CD4-positive, alpha-beta T cell (primary cell): ENCODE measurements at regions not wholly inside any gene's neighbourhood (a gene's known extent, or its start where the extent isn't known, plus 50 kb on each side); places are given as distances from the start of the nearest gene placed in this dataset.

Experiments
- ATAC-seq: fragments of 200-7000 bp; cut with Tn5 transposase; one replicate; pipeline ENCODE4 v1.10.0; 2022; ENCODE audit warnings: mild to moderate bottlenecking; ENCODE audit not compliant: poor library complexity
- CTCF ChIA-PET: fragments of 350-600 bp; sonication (Branson Sonifier 250); formaldehyde crosslinking; loops from one replicate; lab custom pipeline; 2021; ENCODE audit warnings: antibody characterized with exemption, inconsistent platforms; lab: Charles Lee
- POLR2A ChIA-PET: fragments of 350-600 bp; sonication (Branson Sonifier 250); formaldehyde crosslinking; loops from one replicate; lab custom pipeline; 2021; ENCODE audit warnings: antibody characterized with exemption, inconsistent platforms; lab: Charles Lee
- DNase-seq, 14 experiments: peaks; one replicate each; pipeline ENCODE4 v3.0.0-alpha.2; 2013 to 2020; ENCODE audit warnings: mixed read lengths in 2 of 14
- H3K27ac ChIP-seq, 2 donors: one replicate each; pipeline versions ENCODE4 v1.5.1 to v1.7.0; 2013; ENCODE audit warnings: low read length in 2 of 2, low read depth in 1 of 2, mild to moderate bottlenecking in 1 of 2
- H3K27me3 ChIP-seq, 2 experiments: 1 replicate in 1 of 2; 2 replicates in 1 of 2; pipeline versions ENCODE4 v1.6.1 to v1.7.0; 2013; ENCODE audit warnings: low read length in 2 of 2, control low read depth in 1 of 2, mild to moderate bottlenecking in 1 of 2, moderate library complexity in 1 of 2; ENCODE audit not compliant: insufficient read depth in 2 of 2, control insufficient read depth in 1 of 2
- H3K36me3 ChIP-seq: one replicate; pipeline ENCODE4 v1.6.1; 2013; ENCODE audit warnings: low read length, control low read depth; ENCODE audit not compliant: insufficient read depth
- H3K4me1 ChIP-seq: one replicate; pipeline ENCODE4 v1.6.1; 2013; ENCODE audit warnings: low read length, control low read depth; ENCODE audit not compliant: insufficient read depth
- H3K4me3 ChIP-seq: one replicate; pipeline ENCODE4 v1.5.1; 2013; ENCODE audit warnings: mild to moderate bottlenecking, low read length, moderate library complexity
- H3K9me3 ChIP-seq, 2 experiments: 1 replicate in 1 of 2; 2 replicates in 1 of 2; pipeline versions ENCODE4 v1.6.1 to v1.7.0; 2013; ENCODE audit warnings: low read length in 2 of 2, mild to moderate bottlenecking in 2 of 2, control low read depth in 1 of 2, moderate library complexity in 1 of 2; ENCODE audit not compliant: control insufficient read depth in 1 of 2, insufficient read depth in 1 of 2
- H3K27ac Mint-ChIP-seq: one replicate; pipeline ENCODE4 v1.8.0; 2020; ENCODE audit warnings: mixed read lengths
- H3K27me3 Mint-ChIP-seq: one replicate; pipeline ENCODE4 v1.8.0; 2021; ENCODE audit warnings: mixed read lengths
- H3K36me3 Mint-ChIP-seq: one replicate; pipeline ENCODE4 v1.8.0; 2021; ENCODE audit warnings: low read depth, mixed read lengths
- H3K4me1 Mint-ChIP-seq: one replicate; pipeline ENCODE4 v1.8.0; 2021; ENCODE audit warnings: low read depth, mixed read lengths
- H3K4me3 Mint-ChIP-seq: one replicate; pipeline ENCODE4 v1.8.0; 2020; ENCODE audit warnings: mild to moderate bottlenecking, mixed read lengths
- H3K9me3 Mint-ChIP-seq: one replicate; pipeline ENCODE4 v1.8.0; 2020; ENCODE audit warnings: mixed read lengths
- CTCF ChIP-seq: fragments of 200-600 bp; IDR thresholded peaks from one replicate; pipeline ENCODE4 v1.8.0; 2022; ENCODE audit warnings: antibody characterized with exemption, mild to moderate bottlenecking
- intact Hi-C, 2 experiments: fragments of 100-400 bp; cut with DNase I in 1 of 2; cut with micrococcal nuclease in 1 of 2; formaldehyde crosslinking; loops; one replicate each; pipeline versions ENCODE4 v1.15.1 to v1.9.0; 2023 to 2025; cut with DNase I, micrococcal nuclease

- ChIA-PET CTCF (no interaction called here), POLR2A (no interaction called here)
- TF ChIP-seq CTCF: no peak
- no peak overlapping the region for H3K27ac Mint-ChIP-seq
- H3K27me3 Mint-ChIP-seq: peaks cover 38% of the 10 kb centered on the region
- H3K4me1 Mint-ChIP-seq: no peaks in the 10 kb centered on the region
- H3K27me3 ChIP-seq: peaks cover 0 to 7% of the 10 kb centered on the region in 2 experiments
- H3K27ac ChIP-seq: no peak overlapping the region
- H3K36me3 Mint-ChIP-seq: no peaks in the 10 kb centered on the region
- intact Hi-C loops: no loop called here
- no peaks in the 10 kb centered on the region for H3K9me3 ChIP-seq
- H3K4me1 ChIP-seq: no peaks in the 10 kb centered on the region
- ATAC-seq (no peak), DNase-seq (no peak)
- no peaks in the 10 kb centered on the region for H3K36me3 ChIP-seq
- no peaks in the 10 kb centered on the region for H3K9me3 Mint-ChIP-seq
- no peak overlapping the region for H3K4me3 ChIP-seq
- H3K4me3 Mint-ChIP-seq: no peak overlapping the region
Observed at GRCh38 chr4:53793096-53793495, 201.8 kb upstream of the LNX1 start.

DNA sequence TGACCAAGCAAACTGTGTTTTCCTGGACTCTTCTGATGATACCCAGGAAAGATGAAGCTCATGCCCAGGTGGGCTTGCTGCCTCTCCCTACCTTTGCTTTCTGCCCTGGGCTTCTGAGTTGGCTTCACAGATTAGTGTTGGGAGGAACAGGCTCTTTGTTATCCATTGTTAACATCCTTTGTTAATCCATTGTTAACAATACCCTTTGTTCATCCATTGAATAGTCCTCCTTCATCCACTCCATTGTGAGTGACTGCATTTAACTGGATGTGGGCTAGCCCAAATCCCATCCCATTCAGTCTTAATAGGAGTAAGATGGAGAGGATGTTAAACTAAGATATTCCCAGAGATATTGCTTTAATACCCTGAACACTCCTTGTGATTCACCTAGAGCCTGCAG is 199.0 kb upstream of the LNX1 start:
- DNase-seq: no peak
- no peak for ATAC-seq
- no peaks in the 10 kb centered on the region for H3K36me3 ChIP-seq
- Mint-ChIP-seq H3K9me3 (no peaks in the 10 kb centered on the region), H3K27me3 (peaks cover 30% of the 10 kb centered on the region), H3K4me3 (no peak overlapping the region), H3K36me3 (no peaks in the 10 kb centered on the region), H3K27ac (no peak overlapping the region), H3K4me1 (no peaks in the 10 kb centered on the region)
- ChIA-PET POLR2A (no interaction called here), CTCF (no interaction called here)
- TF ChIP-seq CTCF: no peak
- H3K4me3 ChIP-seq: no peak overlapping the region
- intact Hi-C loops: no loop called here
- H3K27ac ChIP-seq: no peak overlapping the region
- H3K27me3 ChIP-seq: peaks cover 0 to 7% of the 10 kb centered on the region in 2 experiments
- H3K9me3 ChIP-seq: no peaks in the 10 kb centered on the region
- H3K4me1 ChIP-seq: no peaks in the 10 kb centered on the region

GRCh38 chr4:53788621-53789020 is 197.3 kb upstream of the LNX1 start:
- no peaks in the 10 kb centered on the region for H3K4me1 ChIP-seq
- ATAC-seq (no peak), DNase-seq (no peak)
- intact Hi-C loops: no loop called here
- H3K36me3 Mint-ChIP-seq: no peaks in the 10 kb centered on the region
- no peaks in the 10 kb centered on the region for H3K9me3 ChIP-seq
- H3K4me3 ChIP-seq: no peak overlapping the region
- no peaks in the 10 kb centered on the region for H3K4me1 Mint-ChIP-seq
- peaks cover 0 to 7% of the 10 kb centered on the region in 2 experiments for H3K27me3 ChIP-seq
- CTCF ChIA-PET: no interaction called here
- no peak overlapping the region for H3K4me3 Mint-ChIP-seq
- H3K9me3 Mint-ChIP-seq: no peaks in the 10 kb centered on the region
- no peak overlapping the region for H3K27ac Mint-ChIP-seq
- POLR2A ChIA-PET: no interaction called here
- H3K36me3 ChIP-seq: no peaks in the 10 kb centered on the region
- no peak overlapping the region for H3K27ac ChIP-seq
- peaks cover 30% of the 10 kb centered on the region for H3K27me3 Mint-ChIP-seq
- TF ChIP-seq CTCF: no peak
